22Rv1 (cell line): ENCODE measurements at regions not wholly inside any gene's neighbourhood (a gene's known extent, or its start where the extent isn't known, plus 50 kb on each side); places are given as distances from the start of the nearest gene placed in this dataset.

Experiments used
- ZFX ChIP-seq: fragments of 450-650 bp; IDR thresholded peaks from 2 replicates; pipeline ENCODE4 v1.6.1; 2017; ENCODE audit warnings: antibody characterized with exemption, borderline replicate concordance
- TF ChIP-seq, protein P1 (sequence below): fragments of 450-650 bp; IDR thresholded peaks from 2 replicates; pipeline ENCODE4 v1.5.1; 2017; ENCODE audit warnings: mild to moderate bottlenecking

DNA sequence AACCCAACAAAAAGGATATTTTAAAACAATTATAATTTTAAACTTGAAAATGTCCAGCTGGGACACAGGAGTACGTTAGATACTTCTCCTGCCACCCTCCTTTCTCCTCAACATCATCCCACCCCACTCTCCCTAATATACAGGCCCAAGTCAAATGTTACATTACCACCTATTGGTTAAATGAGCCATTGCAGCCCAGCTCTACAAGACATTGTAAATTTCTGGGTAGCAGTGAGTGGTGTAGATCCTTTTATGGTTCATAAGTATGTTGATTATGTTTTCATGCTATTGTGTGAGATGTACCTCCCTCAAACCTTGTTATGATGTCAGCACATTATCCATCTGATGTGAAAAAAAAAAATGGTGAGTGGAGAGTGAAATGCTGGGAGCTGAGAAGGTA, 187.1 kb upstream of the BCOR start:
- TF ChIP-seq, protein P1, sequence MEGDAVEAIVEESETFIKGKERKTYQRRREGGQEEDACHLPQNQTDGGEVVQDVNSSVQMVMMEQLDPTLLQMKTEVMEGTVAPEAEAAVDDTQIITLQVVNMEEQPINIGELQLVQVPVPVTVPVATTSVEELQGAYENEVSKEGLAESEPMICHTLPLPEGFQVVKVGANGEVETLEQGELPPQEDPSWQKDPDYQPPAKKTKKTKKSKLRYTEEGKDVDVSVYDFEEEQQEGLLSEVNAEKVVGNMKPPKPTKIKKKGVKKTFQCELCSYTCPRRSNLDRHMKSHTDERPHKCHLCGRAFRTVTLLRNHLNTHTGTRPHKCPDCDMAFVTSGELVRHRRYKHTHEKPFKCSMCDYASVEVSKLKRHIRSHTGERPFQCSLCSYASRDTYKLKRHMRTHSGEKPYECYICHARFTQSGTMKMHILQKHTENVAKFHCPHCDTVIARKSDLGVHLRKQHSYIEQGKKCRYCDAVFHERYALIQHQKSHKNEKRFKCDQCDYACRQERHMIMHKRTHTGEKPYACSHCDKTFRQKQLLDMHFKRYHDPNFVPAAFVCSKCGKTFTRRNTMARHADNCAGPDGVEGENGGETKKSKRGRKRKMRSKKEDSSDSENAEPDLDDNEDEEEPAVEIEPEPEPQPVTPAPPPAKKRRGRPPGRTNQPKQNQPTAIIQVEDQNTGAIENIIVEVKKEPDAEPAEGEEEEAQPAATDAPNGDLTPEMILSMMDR, result no peak
- no peak for TF ChIP-seq ZFX
